ENCODE measurements at regions not wholly inside any gene's neighbourhood (a gene's known extent, or its start where the extent isn't known, plus 50 kb on each side); places are given as distances from the start of the nearest gene placed in this dataset.

DNA sequence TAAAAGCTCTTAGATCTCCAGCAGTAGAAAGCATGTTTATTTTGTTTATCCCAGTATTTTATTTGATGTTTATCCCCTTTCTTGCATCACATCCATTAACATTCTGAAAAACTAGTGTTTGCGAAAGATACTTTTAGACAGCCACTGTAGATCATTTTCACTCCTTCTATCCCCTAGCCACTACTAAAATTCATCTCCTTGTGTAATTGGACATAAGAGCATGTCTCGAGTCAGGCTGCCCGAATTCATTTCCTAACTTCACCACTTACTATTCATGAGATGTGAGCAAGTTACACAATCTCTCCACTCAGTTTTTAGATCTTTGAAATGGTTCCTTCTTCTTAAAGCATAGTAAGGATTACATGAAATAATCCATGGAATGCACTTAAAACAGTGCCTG is 514.0 kb downstream of the KLF5 start:
- TF ChIP-seq, protein P1, sequence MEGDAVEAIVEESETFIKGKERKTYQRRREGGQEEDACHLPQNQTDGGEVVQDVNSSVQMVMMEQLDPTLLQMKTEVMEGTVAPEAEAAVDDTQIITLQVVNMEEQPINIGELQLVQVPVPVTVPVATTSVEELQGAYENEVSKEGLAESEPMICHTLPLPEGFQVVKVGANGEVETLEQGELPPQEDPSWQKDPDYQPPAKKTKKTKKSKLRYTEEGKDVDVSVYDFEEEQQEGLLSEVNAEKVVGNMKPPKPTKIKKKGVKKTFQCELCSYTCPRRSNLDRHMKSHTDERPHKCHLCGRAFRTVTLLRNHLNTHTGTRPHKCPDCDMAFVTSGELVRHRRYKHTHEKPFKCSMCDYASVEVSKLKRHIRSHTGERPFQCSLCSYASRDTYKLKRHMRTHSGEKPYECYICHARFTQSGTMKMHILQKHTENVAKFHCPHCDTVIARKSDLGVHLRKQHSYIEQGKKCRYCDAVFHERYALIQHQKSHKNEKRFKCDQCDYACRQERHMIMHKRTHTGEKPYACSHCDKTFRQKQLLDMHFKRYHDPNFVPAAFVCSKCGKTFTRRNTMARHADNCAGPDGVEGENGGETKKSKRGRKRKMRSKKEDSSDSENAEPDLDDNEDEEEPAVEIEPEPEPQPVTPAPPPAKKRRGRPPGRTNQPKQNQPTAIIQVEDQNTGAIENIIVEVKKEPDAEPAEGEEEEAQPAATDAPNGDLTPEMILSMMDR (IDR thresholded peaks at IDR 0.05; ENCODE audit: low read length) = no peak
- no peak for TF ChIP-seq EZH2 (IDR thresholded peaks at IDR 0.05; ENCODE audit: borderline replicate concordance, low read length)
